ENCODE measurements at regions not wholly inside any gene's neighbourhood (a gene's known extent, or its start where the extent isn't known, plus 50 kb on each side); places are given as distances from the start of the nearest gene placed in this dataset.

DNA sequence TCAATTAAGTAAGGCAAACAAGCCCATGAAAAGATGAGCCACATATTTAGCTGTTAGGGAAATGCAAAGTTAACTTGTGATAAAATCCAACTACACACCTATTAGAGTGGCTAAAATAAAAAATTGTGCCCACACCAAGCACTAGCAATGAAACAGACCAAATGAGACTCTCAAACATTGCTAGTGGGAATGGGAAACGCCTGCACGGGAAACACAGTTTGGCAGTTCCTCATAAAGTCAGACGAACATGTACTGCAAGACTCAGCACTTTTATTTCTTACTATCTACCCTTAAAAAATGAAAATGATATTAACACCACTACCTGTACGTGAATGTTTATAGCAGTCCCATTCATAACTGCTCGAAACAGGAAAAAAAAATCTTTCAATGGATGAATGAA, 392.1 kb upstream of the NOX3 start:
- TF ChIP-seq, protein P1, sequence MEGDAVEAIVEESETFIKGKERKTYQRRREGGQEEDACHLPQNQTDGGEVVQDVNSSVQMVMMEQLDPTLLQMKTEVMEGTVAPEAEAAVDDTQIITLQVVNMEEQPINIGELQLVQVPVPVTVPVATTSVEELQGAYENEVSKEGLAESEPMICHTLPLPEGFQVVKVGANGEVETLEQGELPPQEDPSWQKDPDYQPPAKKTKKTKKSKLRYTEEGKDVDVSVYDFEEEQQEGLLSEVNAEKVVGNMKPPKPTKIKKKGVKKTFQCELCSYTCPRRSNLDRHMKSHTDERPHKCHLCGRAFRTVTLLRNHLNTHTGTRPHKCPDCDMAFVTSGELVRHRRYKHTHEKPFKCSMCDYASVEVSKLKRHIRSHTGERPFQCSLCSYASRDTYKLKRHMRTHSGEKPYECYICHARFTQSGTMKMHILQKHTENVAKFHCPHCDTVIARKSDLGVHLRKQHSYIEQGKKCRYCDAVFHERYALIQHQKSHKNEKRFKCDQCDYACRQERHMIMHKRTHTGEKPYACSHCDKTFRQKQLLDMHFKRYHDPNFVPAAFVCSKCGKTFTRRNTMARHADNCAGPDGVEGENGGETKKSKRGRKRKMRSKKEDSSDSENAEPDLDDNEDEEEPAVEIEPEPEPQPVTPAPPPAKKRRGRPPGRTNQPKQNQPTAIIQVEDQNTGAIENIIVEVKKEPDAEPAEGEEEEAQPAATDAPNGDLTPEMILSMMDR (IDR thresholded peaks at IDR 0.05; ENCODE audit: low read depth, low read length) = no peak
- no peak for TF ChIP-seq POLR2A (IDR thresholded peaks at IDR 0.05; ENCODE audit: extremely low read depth, insufficient read length)
- TF ChIP-seq, protein P2, sequence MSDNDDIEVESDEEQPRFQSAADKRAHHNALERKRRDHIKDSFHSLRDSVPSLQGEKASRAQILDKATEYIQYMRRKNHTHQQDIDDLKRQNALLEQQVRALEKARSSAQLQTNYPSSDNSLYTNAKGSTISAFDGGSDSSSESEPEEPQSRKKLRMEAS (IDR thresholded peaks at IDR 0.05; ENCODE audit: low read depth, low read length) = no peak
- TF ChIP-seq MYC (IDR thresholded peaks at IDR 0.05; ENCODE audit: low read depth, low read length) = no peak
